ENCODE measurements at regions not wholly inside any gene's neighbourhood (a gene's known extent, or its start where the extent isn't known, plus 50 kb on each side); places are given as distances from the start of the nearest gene placed in this dataset.

DNA sequence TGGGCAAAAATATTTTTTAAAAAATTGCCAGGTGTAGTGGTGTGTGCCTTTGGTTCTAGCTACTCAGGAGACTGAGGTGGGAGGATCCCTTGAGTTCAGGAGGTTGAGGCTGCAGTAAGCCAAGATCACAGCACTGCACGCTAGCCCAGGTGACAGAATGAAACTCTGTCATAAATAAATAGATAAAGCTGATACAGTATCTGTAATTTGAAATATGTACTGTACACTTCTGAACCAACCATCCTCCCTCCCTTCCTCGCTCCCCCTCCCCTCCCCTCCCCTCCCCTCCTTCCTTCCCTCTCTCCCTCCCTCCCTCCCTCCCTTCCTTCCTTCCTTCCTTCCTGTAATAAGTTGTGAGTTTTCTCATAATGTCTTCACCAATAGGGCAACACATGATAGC, 208.4 kb upstream of the RBFOX1 start:
- ChIA-PET CTCF (interaction anchor here (0.6 kb wide), 1 partner anchor 344 kb away, joined by 3 read pairs; no protein-coding TSS in a partner anchor), POLR2A (ENCODE audit: unreplicated experiment) (no interaction called here)
- no peaks in the 10 kb centered on the region for H3K27me3 ChIP-seq (ENCODE audit: control insufficient read depth, insufficient read depth, low read length)
- H2AK5ac ChIP-seq (ENCODE audit: low read depth, low read length) = no peak overlapping the region
- no peak overlapping the region for H3K14ac ChIP-seq (replicated peaks; ENCODE audit: low read depth, low read length)
- TF ChIP-seq MAZ (IDR thresholded peaks at IDR 0.05; ENCODE audit: borderline replicate concordance, low read depth, low read length) (no peak), RFX5 (IDR thresholded peaks at IDR 0.05; ENCODE audit: low read depth, low read length) (no peak), MXI1 (IDR thresholded peaks at IDR 0.05; ENCODE audit: borderline replicate concordance, low read depth, low read length) (no peak), POLR2A (IDR thresholded peaks at IDR 0.05; ENCODE audit: low read depth, low read length) (no peak), BHLHE40 (IDR thresholded peaks at IDR 0.05; ENCODE audit: low read depth, low read length) (no peak), CHD1 (IDR thresholded peaks at IDR 0.05; ENCODE audit: low read depth, low read length) (no peak), FOS (IDR thresholded peaks at IDR 0.05; ENCODE audit: low read depth, low read length) (no peak), MAFK (IDR thresholded peaks at IDR 0.05; ENCODE audit: low read depth, low read length) (no peak), NFE2L2 (IDR thresholded peaks at IDR 0.05; ENCODE audit: low read depth, low read length) (no peak), SMC3 (IDR thresholded peaks at IDR 0.05; ENCODE audit: low read depth, low read length) (no peak), RCOR1 (IDR thresholded peaks at IDR 0.05; ENCODE audit: insufficient replicate concordance, low read length) (no peak), RAD21 (IDR thresholded peaks at IDR 0.05; ENCODE audit: low read length) (no peak), CEBPB (IDR thresholded peaks at IDR 0.05; ENCODE audit: low read depth, low read length) (no peak)
- TF ChIP-seq, protein P1, sequence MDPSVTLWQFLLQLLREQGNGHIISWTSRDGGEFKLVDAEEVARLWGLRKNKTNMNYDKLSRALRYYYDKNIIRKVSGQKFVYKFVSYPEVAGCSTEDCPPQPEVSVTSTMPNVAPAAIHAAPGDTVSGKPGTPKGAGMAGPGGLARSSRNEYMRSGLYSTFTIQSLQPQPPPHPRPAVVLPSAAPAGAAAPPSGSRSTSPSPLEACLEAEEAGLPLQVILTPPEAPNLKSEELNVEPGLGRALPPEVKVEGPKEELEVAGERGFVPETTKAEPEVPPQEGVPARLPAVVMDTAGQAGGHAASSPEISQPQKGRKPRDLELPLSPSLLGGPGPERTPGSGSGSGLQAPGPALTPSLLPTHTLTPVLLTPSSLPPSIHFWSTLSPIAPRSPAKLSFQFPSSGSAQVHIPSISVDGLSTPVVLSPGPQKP (IDR thresholded peaks at IDR 0.05; ENCODE audit: borderline replicate concordance, low read depth, low read length) = no peak
- TF ChIP-seq, protein P2, sequence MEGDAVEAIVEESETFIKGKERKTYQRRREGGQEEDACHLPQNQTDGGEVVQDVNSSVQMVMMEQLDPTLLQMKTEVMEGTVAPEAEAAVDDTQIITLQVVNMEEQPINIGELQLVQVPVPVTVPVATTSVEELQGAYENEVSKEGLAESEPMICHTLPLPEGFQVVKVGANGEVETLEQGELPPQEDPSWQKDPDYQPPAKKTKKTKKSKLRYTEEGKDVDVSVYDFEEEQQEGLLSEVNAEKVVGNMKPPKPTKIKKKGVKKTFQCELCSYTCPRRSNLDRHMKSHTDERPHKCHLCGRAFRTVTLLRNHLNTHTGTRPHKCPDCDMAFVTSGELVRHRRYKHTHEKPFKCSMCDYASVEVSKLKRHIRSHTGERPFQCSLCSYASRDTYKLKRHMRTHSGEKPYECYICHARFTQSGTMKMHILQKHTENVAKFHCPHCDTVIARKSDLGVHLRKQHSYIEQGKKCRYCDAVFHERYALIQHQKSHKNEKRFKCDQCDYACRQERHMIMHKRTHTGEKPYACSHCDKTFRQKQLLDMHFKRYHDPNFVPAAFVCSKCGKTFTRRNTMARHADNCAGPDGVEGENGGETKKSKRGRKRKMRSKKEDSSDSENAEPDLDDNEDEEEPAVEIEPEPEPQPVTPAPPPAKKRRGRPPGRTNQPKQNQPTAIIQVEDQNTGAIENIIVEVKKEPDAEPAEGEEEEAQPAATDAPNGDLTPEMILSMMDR (conservative IDR thresholded peaks at IDR 0.05; ENCODE audit: low read depth, low read length) = no peak
- TF ChIP-seq, protein P3, sequence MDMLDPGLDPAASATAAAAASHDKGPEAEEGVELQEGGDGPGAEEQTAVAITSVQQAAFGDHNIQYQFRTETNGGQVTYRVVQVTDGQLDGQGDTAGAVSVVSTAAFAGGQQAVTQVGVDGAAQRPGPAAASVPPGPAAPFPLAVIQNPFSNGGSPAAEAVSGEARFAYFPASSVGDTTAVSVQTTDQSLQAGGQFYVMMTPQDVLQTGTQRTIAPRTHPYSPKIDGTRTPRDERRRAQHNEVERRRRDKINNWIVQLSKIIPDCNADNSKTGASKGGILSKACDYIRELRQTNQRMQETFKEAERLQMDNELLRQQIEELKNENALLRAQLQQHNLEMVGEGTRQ (IDR thresholded peaks at IDR 0.05; ENCODE audit: low read depth, low read length) = no peak
- in situ Hi-C loops (cut with MboI; ENCODE audit: low sequenced_read_pairs) = no loop called here
- H4K20me1 ChIP-seq (ENCODE audit: insufficient read depth, low read length) = no peaks in the 10 kb centered on the region
- H3K9me1 ChIP-seq (ENCODE audit: insufficient read depth, low read length) = no peaks in the 10 kb centered on the region
- no peak overlapping the region for H3K27ac ChIP-seq (ENCODE audit: insufficient read depth, low read length)
- no TSS peak for BruUV-seq (replicated peaks)
- DNase-seq (no peak), ATAC-seq (ENCODE audit: low read depth) (no peak)
- H3K9ac ChIP-seq (ENCODE audit: low read depth, low read length) = no peak overlapping the region
- H2AFZ ChIP-seq (replicated peaks; ENCODE audit: low read length, poor library complexity) = no peak overlapping the region
- H3K4me1 ChIP-seq (ENCODE audit: control insufficient read depth, insufficient read depth, low read length) = no peaks in the 10 kb centered on the region
- intact Hi-C loops (cut with micrococcal nuclease) = no loop called here
- H2BK120ac ChIP-seq (ENCODE audit: low read depth, low read length) = no peak overlapping the region
- dilution Hi-C loops (cut with HindIII; ENCODE audit: low sequenced_read_pairs, unreplicated experiment) = no loop called here
- H3K56ac ChIP-seq (ENCODE audit: extremely low read depth, insufficient read depth, low read length) = no peak overlapping the region
- no peak overlapping the region for H3K4me2 ChIP-seq (ENCODE audit: low read depth, low read length)
- H4K8ac ChIP-seq (ENCODE audit: low read depth in 2 of 2, low read length in 2 of 2) = no peak overlapping the region
- no peak overlapping the region for H2AK9ac ChIP-seq (replicated peaks; ENCODE audit: low read depth, low read length, poor library complexity)
- no peak overlapping the region for H3K18ac ChIP-seq (ENCODE audit: low read depth, low read length)
- H2BK15ac ChIP-seq (ENCODE audit: low read depth, low read length) = no peak overlapping the region
- no peak overlapping the region for H2BK5ac ChIP-seq (ENCODE audit: low read depth, low read length, poor library complexity, severe bottlenecking)
- H3K4ac ChIP-seq (ENCODE audit: low read depth, low read length) = no peak overlapping the region
- no peak overlapping the region for H3K23ac ChIP-seq (ENCODE audit: low read depth, low read length)
- H4K5ac ChIP-seq (ENCODE audit: low read depth, low read length) = no peak overlapping the region
- H3K36me3 ChIP-seq (ENCODE audit: control insufficient read depth, insufficient read depth, low read length) = no peaks in the 10 kb centered on the region
- H3K9me3 ChIP-seq (ENCODE audit: control insufficient read depth, insufficient read depth, low read length) = peaks cover 4% of the 10 kb centered on the region; the same call in 1 of the 2 replicates
- no peak overlapping the region for H4K91ac ChIP-seq (ENCODE audit: insufficient read depth, low read depth, low read length)
- no peak overlapping the region for H2BK20ac ChIP-seq (ENCODE audit: low read depth, low read length)
- no peak overlapping the region for H3K4me3 ChIP-seq (ENCODE audit: insufficient read depth, low read depth, low read length)
- no peaks in the 10 kb centered on the region for H3K79me1 ChIP-seq (ENCODE audit: low read depth in 1 of 2, low read length in 2 of 2)
- no CpG with 5 or more reads among the region's 2 CpGs for WGBS, 2 experiments (ENCODE audit: extremely low coverage in 2 of 2, insufficient read length in 1 of 2)
